ENCODE measurements at regions not wholly inside any gene's neighbourhood (a gene's known extent, or its start where the extent isn't known, plus 50 kb on each side); places are given as distances from the start of the nearest gene placed in this dataset.

- H3K36me3 ChIP-seq (replicated peaks; ENCODE audit: control insufficient read depth, insufficient read depth, low read length), result no peaks in the 10 kb centered on the region
- no peak overlapping the region for H3K4me3 ChIP-seq (ENCODE audit: insufficient read depth, low read depth, low read length)
- no peaks in the 10 kb centered on the region for H3K27me3 ChIP-seq (ENCODE audit: control insufficient read depth, insufficient read depth, low read length)
- DNase-seq, result no peak
Measured at GRCh38 chr6:44682280-44682679, 294.8 kb downstream of the CDC5L start.

GRCh38 chr6:44682987-44683779 is 295.7 kb downstream of the CDC5L start:
- no peak overlapping the region for H3K4me3 ChIP-seq (ENCODE audit: insufficient read depth, low read depth, low read length)
- H3K36me3 ChIP-seq (replicated peaks; ENCODE audit: control insufficient read depth, insufficient read depth, low read length), result no peaks in the 10 kb centered on the region
- H3K27me3 ChIP-seq (ENCODE audit: control insufficient read depth, insufficient read depth, low read length), result no peaks in the 10 kb centered on the region
- DNase-seq, result no peak

- DNase-seq, result no peak
- Histone ChIP-seq H3K36me3 (replicated peaks; ENCODE audit: control insufficient read depth, insufficient read depth, low read length) (no peaks in the 10 kb centered on the region), H3K27me3 (ENCODE audit: control insufficient read depth, insufficient read depth, low read length) (no peaks in the 10 kb centered on the region), H3K4me3 (ENCODE audit: insufficient read depth, low read depth, low read length) (no peak overlapping the region)
Measured at GRCh38 chr6:44685213-44685612, 297.7 kb downstream of the CDC5L start.

GRCh38 chr6:44696099-44696498 is 308.6 kb downstream of the CDC5L start:
- Histone ChIP-seq H3K27me3 (ENCODE audit: control insufficient read depth, insufficient read depth, low read length) (no peaks in the 10 kb centered on the region), H3K36me3 (replicated peaks; ENCODE audit: control insufficient read depth, insufficient read depth, low read length) (no peaks in the 10 kb centered on the region), H3K4me3 (ENCODE audit: insufficient read depth, low read depth, low read length) (no peak overlapping the region)
- no peak for DNase-seq

- Histone ChIP-seq H3K27me3 (ENCODE audit: control insufficient read depth, insufficient read depth, low read length) (no peaks in the 10 kb centered on the region), H3K36me3 (replicated peaks; ENCODE audit: control insufficient read depth, insufficient read depth, low read length) (no peaks in the 10 kb centered on the region), H3K4me3 (ENCODE audit: insufficient read depth, low read depth, low read length) (no peak overlapping the region)
- no peak for DNase-seq
Measured at GRCh38 chr6:44696686-44697085, 309.2 kb downstream of the CDC5L start.

GRCh38 chr6:44697327-44697726 is 309.8 kb downstream of the CDC5L start:
- DNase-seq, result peak; percentile 39
- H3K4me3 ChIP-seq (ENCODE audit: insufficient read depth, low read depth, low read length), result no peak overlapping the region
- no peaks in the 10 kb centered on the region for H3K36me3 ChIP-seq (replicated peaks; ENCODE audit: control insufficient read depth, insufficient read depth, low read length)
- H3K27me3 ChIP-seq (ENCODE audit: control insufficient read depth, insufficient read depth, low read length), result no peaks in the 10 kb centered on the region

GRCh38 chr6:44698602-44699001 is 311.1 kb downstream of the CDC5L start:
- no peak overlapping the region for H3K4me3 ChIP-seq (ENCODE audit: insufficient read depth, low read depth, low read length)
- no peak for DNase-seq
- H3K27me3 ChIP-seq (ENCODE audit: control insufficient read depth, insufficient read depth, low read length), result no peaks in the 10 kb centered on the region
- H3K36me3 ChIP-seq (replicated peaks; ENCODE audit: control insufficient read depth, insufficient read depth, low read length), result no peaks in the 10 kb centered on the region

- Histone ChIP-seq H3K4me3 (ENCODE audit: insufficient read depth, low read depth, low read length) (no peak overlapping the region), H3K27me3 (ENCODE audit: control insufficient read depth, insufficient read depth, low read length) (no peaks in the 10 kb centered on the region), H3K36me3 (replicated peaks; ENCODE audit: control insufficient read depth, insufficient read depth, low read length) (no peaks in the 10 kb centered on the region)
- DNase-seq, result no peak
Measured at GRCh38 chr6:44699082-44699481, 311.6 kb downstream of the CDC5L start.

- H3K27me3 ChIP-seq (ENCODE audit: control insufficient read depth, insufficient read depth, low read length), result no peaks in the 10 kb centered on the region
- no peak overlapping the region for H3K4me3 ChIP-seq (ENCODE audit: insufficient read depth, low read depth, low read length)
- DNase-seq, result no peak
- H3K36me3 ChIP-seq (replicated peaks; ENCODE audit: control insufficient read depth, insufficient read depth, low read length), result no peaks in the 10 kb centered on the region
Measured at GRCh38 chr6:44699851-44700250, 312.3 kb downstream of the CDC5L start.

- Histone ChIP-seq H3K36me3 (replicated peaks; ENCODE audit: control insufficient read depth, insufficient read depth, low read length) (no peaks in the 10 kb centered on the region), H3K27me3 (ENCODE audit: control insufficient read depth, insufficient read depth, low read length) (no peaks in the 10 kb centered on the region), H3K4me3 (ENCODE audit: insufficient read depth, low read depth, low read length) (no peak overlapping the region)
- no peak for DNase-seq
Measured at GRCh38 chr6:44700422-44700821, 312.9 kb downstream of the CDC5L start.

- Histone ChIP-seq H3K27me3 (ENCODE audit: control insufficient read depth, insufficient read depth, low read length) (no peaks in the 10 kb centered on the region), H3K4me3 (ENCODE audit: insufficient read depth, low read depth, low read length) (no peak overlapping the region), H3K36me3 (replicated peaks; ENCODE audit: control insufficient read depth, insufficient read depth, low read length) (no peaks in the 10 kb centered on the region)
- DNase-seq, result no peak
Measured at GRCh38 chr6:44701038-44701636, 313.6 kb downstream of the CDC5L start.

GRCh38 chr6:44701637-44702101 is 314.2 kb downstream of the CDC5L start:
- no peaks in the 10 kb centered on the region for H3K27me3 ChIP-seq (ENCODE audit: control insufficient read depth, insufficient read depth, low read length)
- DNase-seq, result peak; percentile 47
- H3K4me3 ChIP-seq (ENCODE audit: insufficient read depth, low read depth, low read length), result no peak overlapping the region
- no peaks in the 10 kb centered on the region for H3K36me3 ChIP-seq (replicated peaks; ENCODE audit: control insufficient read depth, insufficient read depth, low read length)

GRCh38 chr6:44702292-44702691 is 314.8 kb downstream of the CDC5L start:
- H3K36me3 ChIP-seq (replicated peaks; ENCODE audit: control insufficient read depth, insufficient read depth, low read length), result no peaks in the 10 kb centered on the region
- H3K27me3 ChIP-seq (ENCODE audit: control insufficient read depth, insufficient read depth, low read length), result no peaks in the 10 kb centered on the region
- H3K4me3 ChIP-seq (ENCODE audit: insufficient read depth, low read depth, low read length), result no peak overlapping the region
- DNase-seq, result no peak

GRCh38 chr6:44704240-44705150 is 317.0 kb downstream of the CDC5L start:
- H3K27me3 ChIP-seq (ENCODE audit: control insufficient read depth, insufficient read depth, low read length), result no peaks in the 10 kb centered on the region
- no peaks in the 10 kb centered on the region for H3K36me3 ChIP-seq (replicated peaks; ENCODE audit: control insufficient read depth, insufficient read depth, low read length)
- DNase-seq, result no peak
- H3K4me3 ChIP-seq (ENCODE audit: insufficient read depth, low read depth, low read length), result no peak overlapping the region

GRCh38 chr6:44705596-44705995 is 318.1 kb downstream of the CDC5L start:
- DNase-seq, result no peak
- H3K4me3 ChIP-seq (ENCODE audit: insufficient read depth, low read depth, low read length), result no peak overlapping the region
- H3K36me3 ChIP-seq (replicated peaks; ENCODE audit: control insufficient read depth, insufficient read depth, low read length), result no peaks in the 10 kb centered on the region
- H3K27me3 ChIP-seq (ENCODE audit: control insufficient read depth, insufficient read depth, low read length), result no peaks in the 10 kb centered on the region
